DOHH2 (cell line): ENCODE measurements at regions not wholly inside any gene's neighbourhood (a gene's known extent, or its start where the extent isn't known, plus 50 kb on each side); places are given as distances from the start of the nearest gene placed in this dataset.

ENCODE experiments used
- H3F3A ChIP-seq: fragments of 200-600 bp; sonication (generic), shearing (Covaris generic); 2 replicates; pipeline ENCODE4 v1.6.0; 2016; ENCODE audit warnings: antibody characterized with exemption, mild to moderate bottlenecking; ENCODE audit not compliant: control insufficient read depth, insufficient read depth
- H3K27ac ChIP-seq: fragments of 200-600 bp; sonication (generic); 2 replicates; pipeline ENCODE4 v1.5.1; 2014; ENCODE audit warnings: low read depth, mild to moderate bottlenecking, low read length, moderate library complexity
- H3K27me3 ChIP-seq: fragments of 200-600 bp; sonication (generic); 2 replicates; pipeline ENCODE4 v1.6.1; 2014; ENCODE audit warnings: mild to moderate bottlenecking, low read length, mixed read lengths; ENCODE audit not compliant: control insufficient read depth
- H3K36me3 ChIP-seq: fragments of 200-600 bp; sonication (generic); 2 replicates; pipeline ENCODE4 v1.6.1; 2014; ENCODE audit warnings: mild to moderate bottlenecking, low read length, moderate library complexity, mixed read lengths; ENCODE audit not compliant: control insufficient read depth
- H3K4me1 ChIP-seq: fragments of 200-600 bp; sonication (generic); 2 replicates; pipeline ENCODE4 v1.6.1; 2014; ENCODE audit warnings: mild to moderate bottlenecking, low read length, mixed read lengths; ENCODE audit not compliant: control insufficient read depth
- H3K4me2 ChIP-seq: fragments of 200-600 bp; sonication (generic); 2 replicates; pipeline ENCODE4 v1.6.0; 2014; ENCODE audit warnings: mild to moderate bottlenecking, low read length, moderate library complexity
- H3K4me3 ChIP-seq: fragments of 200-600 bp; sonication (generic); 2 replicates; pipeline ENCODE4 v1.5.1; 2014; ENCODE audit warnings: mild to moderate bottlenecking, low read length, mixed read lengths
- H3K79me2 ChIP-seq: fragments of 200-600 bp; sonication (generic); 2 replicates; pipeline ENCODE4 v1.6.1; 2014; ENCODE audit warnings: mild to moderate bottlenecking, low read length, mixed read lengths; ENCODE audit not compliant: control insufficient read depth
- H3K9me2 ChIP-seq: fragments of 200-600 bp; sonication (generic); replicated peaks from 2 replicates; pipeline ENCODE4 v1.6.1; 2014; ENCODE audit warnings: mild to moderate bottlenecking, low read length, mixed read lengths; ENCODE audit not compliant: control insufficient read depth
- H3K9me3 ChIP-seq: fragments of 200-600 bp; sonication (generic); 2 replicates; pipeline ENCODE4 v1.6.1; 2014; ENCODE audit warnings: antibody characterized with exemption, low read length, mixed read lengths; ENCODE audit not compliant: control insufficient read depth, insufficient read depth
- H4K20me1 ChIP-seq: fragments of 200-600 bp; sonication (generic); 2 replicates; pipeline ENCODE4 v1.6.0; 2014; ENCODE audit warnings: low read depth, mild to moderate bottlenecking, antibody characterized with exemption, low read length, moderate library complexity; ENCODE audit not compliant: control insufficient read depth, insufficient read depth
- CTCF ChIP-seq: fragments of 200-600 bp; sonication (generic); IDR thresholded peaks from one replicate; pipeline ENCODE4 v1.5.1; 2014; ENCODE audit warnings: antibody characterized with exemption, mild to moderate bottlenecking, low read depth, low read length; ENCODE audit not compliant: poor library complexity, severe bottlenecking
- EZH2phosphoT487 ChIP-seq: fragments of 200-600 bp; sonication (generic); IDR thresholded peaks from 2 replicates; pipeline ENCODE4 v1.6.1; 2017; ENCODE audit warnings: borderline replicate concordance, mild to moderate bottlenecking, antibody characterized with exemption, low read length, moderate library complexity, mixed read lengths

- no peaks in the 10 kb centered on the region for H4K20me1 ChIP-seq
- H3K36me3 ChIP-seq = no peaks in the 10 kb centered on the region
- no peak overlapping the region for H3K27ac ChIP-seq
- H3K79me2 ChIP-seq = no peaks in the 10 kb centered on the region
- no peaks in the 10 kb centered on the region for H3K9me2 ChIP-seq
- no peaks in the 10 kb centered on the region for H3K27me3 ChIP-seq
- no peaks in the 10 kb centered on the region for H3K9me3 ChIP-seq
- no peaks in the 10 kb centered on the region for H3K4me1 ChIP-seq
- no peaks in the 10 kb centered on the region for H3F3A ChIP-seq
- TF ChIP-seq CTCF (no peak), EZH2phosphoT487 (no peak)
- no peak overlapping the region for H3K4me2 ChIP-seq
- H3K4me3 ChIP-seq = no peak overlapping the region
Observed at GRCh38 chr3:117691526-117691925, 981.9 kb downstream of the TUSC7 start.

DNA sequence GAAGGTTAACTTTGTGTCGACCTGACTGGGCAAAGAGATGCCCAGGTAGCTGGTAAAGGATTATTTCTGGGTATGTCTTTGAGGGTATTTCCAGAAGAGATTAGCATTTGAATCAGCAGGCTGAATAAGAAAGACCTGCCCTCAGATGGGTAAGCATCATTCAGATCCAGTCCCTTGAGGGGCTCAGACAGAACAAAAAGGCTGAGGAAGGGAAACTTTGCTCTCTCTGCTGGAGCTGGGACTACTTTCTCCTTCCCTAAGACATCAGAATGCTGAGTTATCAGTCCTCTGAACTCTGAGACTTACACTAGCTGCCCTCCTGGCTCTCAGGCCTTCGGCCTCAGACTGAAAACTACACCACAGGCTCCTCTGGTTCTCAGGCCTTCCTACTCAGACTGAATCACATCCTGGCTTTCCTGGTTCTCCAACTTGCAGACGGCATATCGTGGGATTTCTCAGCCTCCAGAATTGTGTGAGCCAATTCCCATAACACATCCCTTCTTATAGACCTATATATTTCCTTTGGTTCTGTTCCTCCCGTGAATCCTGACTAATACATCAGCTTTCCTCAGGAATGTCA, 982.9 kb downstream of the TUSC7 start:
- Histone ChIP-seq H3K4me1 (no peaks in the 10 kb centered on the region), H3K79me2 (no peaks in the 10 kb centered on the region), H3K27ac (no peak overlapping the region), H3K4me2 (no peak overlapping the region), H3K4me3 (no peak overlapping the region), H3K27me3 (no peaks in the 10 kb centered on the region), H3K9me3 (no peaks in the 10 kb centered on the region), H3K36me3 (no peaks in the 10 kb centered on the region), H3K9me2 (no peaks in the 10 kb centered on the region), H4K20me1 (no peaks in the 10 kb centered on the region), H3F3A (no peaks in the 10 kb centered on the region)
- TF ChIP-seq CTCF (no peak), EZH2phosphoT487 (no peak)

DNA sequence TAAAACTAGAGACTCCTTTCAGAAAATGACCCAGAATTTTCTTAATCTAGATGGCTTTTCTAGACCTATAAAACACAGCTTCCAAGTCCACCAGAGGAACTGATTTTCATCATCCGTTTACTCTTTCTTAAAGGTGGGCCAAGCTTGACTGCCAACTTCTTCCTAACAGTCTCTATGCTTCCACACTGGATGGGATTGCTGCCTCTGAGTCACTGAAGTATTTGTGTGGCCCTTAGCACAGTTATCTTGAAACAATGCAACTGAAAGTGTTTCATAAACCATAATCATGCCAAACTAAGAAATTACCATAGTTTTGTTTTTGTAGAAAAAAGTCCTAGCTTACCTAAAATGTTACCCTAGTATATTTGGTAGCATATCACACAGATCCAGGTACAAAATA, 985.7 kb downstream of the TUSC7 start:
- Histone ChIP-seq H3F3A (no peaks in the 10 kb centered on the region), H3K27ac (no peak overlapping the region), H4K20me1 (no peaks in the 10 kb centered on the region), H3K9me3 (no peaks in the 10 kb centered on the region), H3K4me3 (no peak overlapping the region), H3K79me2 (no peaks in the 10 kb centered on the region), H3K27me3 (no peaks in the 10 kb centered on the region), H3K9me2 (no peaks in the 10 kb centered on the region), H3K36me3 (no peaks in the 10 kb centered on the region), H3K4me1 (no peaks in the 10 kb centered on the region), H3K4me2 (no peak overlapping the region)
- TF ChIP-seq EZH2phosphoT487 = no peak
- no peak for TF ChIP-seq CTCF
